Body of pancreas (tissue), 4 donors: ENCODE measurements at regions not wholly inside any gene's neighbourhood (a gene's known extent, or its start where the extent isn't known, plus 50 kb on each side); places are given as distances from the start of the nearest gene placed in this dataset.

Source experiments
- CTCF ChIP-seq, 7 experiments: fragments of 450-650 bp in 4 of 7; fragments of 200-600 bp in 3 of 7; sonication (generic) in 3 of 7; IDR thresholded peaks; one replicate each; pipeline ENCODE4 v1.5.1; 2016 to 2019; ENCODE audit warnings: antibody characterized with exemption in 7 of 7
- POLR2A ChIP-seq, 3 donors: fragments of 450-650 bp; IDR thresholded peaks; one replicate each; pipeline ENCODE4 v1.6.1; 2016; ENCODE audit warnings: antibody characterized with exemption in 3 of 3, mild to moderate bottlenecking in 2 of 3

GRCh38 chr13:30133554-30133912 lies 173.8 kb downstream of the KATNAL1 start:
- TF ChIP-seq CTCF (IDR thresholded peaks at IDR 0.05) (no peak), POLR2A (IDR thresholded peaks at IDR 0.05) (no peak)
